Fibroblast of skin of left biceps (primary cell): ENCODE measurements at regions not wholly inside any gene's neighbourhood (a gene's known extent, or its start where the extent isn't known, plus 50 kb on each side); places are given as distances from the start of the nearest gene placed in this dataset.

Source experiments
- DNase-seq, 2 experiments: peaks; one replicate each; pipeline ENCODE4 v3.0.0-alpha.2; 2013; ENCODE audit warnings: low read depth in 2 of 2

GRCh38 chrX:3257471-3257870 lies 89.0 kb downstream of the MXRA5 start:
- no peak for DNase-seq

GRCh38 chrX:3256868-3257267 lies 89.6 kb downstream of the MXRA5 start:
- no peak for DNase-seq

GRCh38 chrX:3252744-3253143 lies 93.7 kb downstream of the MXRA5 start:
- DNase-seq: no peak

GRCh38 chrX:3250966-3251365 lies 95.5 kb downstream of the MXRA5 start:
- no peak for DNase-seq

GRCh38 chrX:3244955-3245354 lies 101.5 kb downstream of the MXRA5 start:
- DNase-seq: no peak

GRCh38 chrX:3244203-3244743 lies 102.2 kb downstream of the MXRA5 start:
- peak; percentile 75 to 79 for DNase-seq

GRCh38 chrX:3232262-3232923 lies 114.1 kb downstream of the MXRA5 start:
- DNase-seq: no peak

GRCh38 chrX:3231766-3232165 lies 114.7 kb downstream of the MXRA5 start:
- DNase-seq: no peak

GRCh38 chrX:3230496-3230895 lies 116.0 kb downstream of the MXRA5 start:
- no peak for DNase-seq

- DNase-seq: no peak
These were observed 118.9 kb downstream of the MXRA5 start for GRCh38 chrX:3227526-3227925.

- no peak for DNase-seq
These were observed 120.4 kb downstream of the MXRA5 start for GRCh38 chrX:3226087-3226486.

GRCh38 chrX:3221643-3222042 lies 124.8 kb downstream of the MXRA5 start:
- no peak for DNase-seq

GRCh38 chrX:3219667-3220066 lies 126.8 kb downstream of the MXRA5 start:
- DNase-seq: no peak

GRCh38 chrX:3219231-3219630 lies 127.2 kb downstream of the MXRA5 start:
- no peak for DNase-seq

GRCh38 chrX:3218442-3218841 lies 128.0 kb downstream of the MXRA5 start:
- DNase-seq: no peak

GRCh38 chrX:3216581-3217180 lies 129.8 kb downstream of the MXRA5 start:
- DNase-seq: peak; percentile 38 to 50

GRCh38 chrX:3215249-3215648 lies 131.2 kb downstream of the MXRA5 start:
- no peak for DNase-seq

- no peak for DNase-seq
These were observed 140.1 kb downstream of the MXRA5 start for GRCh38 chrX:3206314-3206713.

- DNase-seq: no peak
These were observed 141.8 kb downstream of the MXRA5 start for GRCh38 chrX:3204606-3205005.

- DNase-seq: no peak
These were observed 150.6 kb downstream of the MXRA5 start for GRCh38 chrX:3195845-3196244.

GRCh38 chrX:3192835-3193234 lies 151.6 kb downstream of the ARSF start:
- DNase-seq: no peak

- peak; percentile 20 to 32 for DNase-seq
These were observed 150.5 kb downstream of the ARSF start for GRCh38 chrX:3191796-3192195.

- peak; percentile 83 to 87 for DNase-seq
These were observed 149.9 kb downstream of the ARSF start for GRCh38 chrX:3191201-3191600.
